ENCODE measurements at regions not wholly inside any gene's neighbourhood (a gene's known extent, or its start where the extent isn't known, plus 50 kb on each side); places are given as distances from the start of the nearest gene placed in this dataset.

DNA sequence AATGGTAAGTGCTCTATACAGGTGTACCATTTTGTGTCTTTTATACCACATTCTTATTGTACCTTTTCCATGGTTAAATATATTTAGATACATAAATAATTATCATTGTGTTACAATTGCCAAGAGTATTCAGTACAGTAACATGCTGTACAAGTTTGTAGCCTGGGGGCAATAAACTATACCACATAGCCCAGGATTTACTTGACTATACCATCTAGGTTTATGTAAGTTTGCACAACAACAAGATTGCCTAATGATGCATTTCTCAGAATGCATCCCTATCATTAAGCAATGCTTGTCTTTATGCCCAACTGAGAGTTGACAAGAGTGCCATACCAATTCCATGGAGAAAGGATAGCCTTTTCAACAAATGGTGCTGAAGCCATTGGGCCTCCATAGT lies 136.7 kb upstream of the PJA2 start:
- no peak for TF ChIP-seq POLR2A (IDR thresholded peaks at IDR 0.05; ENCODE audit: low read depth, low read length)
- no peak for TF ChIP-seq POLR2AphosphoS5 (IDR thresholded peaks at IDR 0.05; ENCODE audit: low read depth, low read length)
